Large intestine (tissue), 3 donors: ENCODE measurements at regions not wholly inside any gene's neighbourhood (a gene's known extent, or its start where the extent isn't known, plus 50 kb on each side); places are given as distances from the start of the nearest gene placed in this dataset.
"Not testable (repeated sequence)": the region's sequence is repeated elsewhere in the genome, so short reads cannot be mapped to it uniquely, and the experiment has no call there.

Experiments
- DNase-seq, 2 donors: peaks; one replicate each; pipeline versions ENCODE4 v3.0.0 to v3.0.0-alpha.2; 2013
- H3K27ac ChIP-seq: one replicate; pipeline ENCODE4 v1.5.1; 2013; ENCODE audit warnings: low read length
- H3K27me3 ChIP-seq: 2 replicates; pipeline ENCODE4 v1.6.1; 2013; ENCODE audit warnings: low read length; ENCODE audit not compliant: control insufficient read depth, insufficient read depth
- H3K36me3 ChIP-seq: 2 replicates; pipeline ENCODE4 v1.6.1; 2013; ENCODE audit warnings: low read length; ENCODE audit not compliant: control insufficient read depth, insufficient read depth
- H3K4me1 ChIP-seq: one replicate; pipeline ENCODE4 v1.6.1; 2013; ENCODE audit warnings: low read length; ENCODE audit not compliant: control insufficient read depth, insufficient read depth
- H3K4me3 ChIP-seq: one replicate; pipeline ENCODE4 v1.5.1; 2013; ENCODE audit warnings: low read length
- H3K9me3 ChIP-seq: one replicate; pipeline ENCODE4 v1.6.1; 2013; ENCODE audit warnings: mild to moderate bottlenecking, low read depth, low read length, moderate library complexity; ENCODE audit not compliant: control insufficient read depth
- WGBS: methylation state at CpG from one replicate; pipeline ENCODE4 v1.1.5; 2013; ENCODE audit warnings: low lambda C conversion rate; ENCODE audit not compliant: insufficient coverage; 5-methylcytosine and 5-hydroxymethylcytosine counted together

DNA sequence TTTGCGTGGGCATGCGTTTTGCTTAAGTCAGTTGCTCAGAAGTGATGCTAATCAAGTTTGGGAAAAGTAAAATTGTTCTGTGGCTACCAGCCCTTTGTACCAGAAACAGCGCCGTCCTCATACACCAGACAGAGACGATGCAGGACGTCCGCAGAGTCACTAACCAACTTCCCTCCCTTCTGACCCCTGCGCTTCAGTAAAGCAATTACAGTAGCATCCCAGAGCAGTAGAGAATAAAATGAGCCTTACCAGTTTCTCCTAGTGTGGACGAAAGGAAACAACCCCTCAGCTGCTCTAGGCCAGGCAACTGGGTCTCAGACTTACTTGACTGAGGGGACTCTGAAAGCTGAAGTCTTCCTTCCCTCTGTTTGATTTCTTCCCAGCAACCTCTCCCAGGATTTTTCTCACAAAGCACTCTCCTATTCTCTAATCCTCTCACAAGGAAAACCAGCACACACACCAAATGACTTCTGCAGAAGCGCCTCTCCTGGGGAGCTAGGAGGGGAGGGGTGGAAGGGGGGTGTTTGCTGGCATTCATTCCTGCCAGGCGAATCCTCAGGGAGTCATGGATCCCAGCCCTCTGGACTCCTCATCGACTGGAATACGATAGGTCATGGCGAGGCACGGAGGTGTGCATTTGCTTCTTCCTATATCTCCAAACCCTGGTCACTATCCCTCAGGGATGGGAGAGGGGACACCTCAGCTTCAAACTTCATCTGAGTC, 56.0 kb upstream of the MID1 start:
- 69% methylated on average over 2 of the region's 15 CpGs for WGBS
- no peaks in the 10 kb centered on the region for H3K36me3 ChIP-seq
- H3K27ac ChIP-seq: no peak overlapping the region
- DNase-seq: no peak
- no peaks in the 10 kb centered on the region for H3K27me3 ChIP-seq
- no peaks in the 10 kb centered on the region for H3K9me3 ChIP-seq
- no peak overlapping the region for H3K4me3 ChIP-seq
- H3K4me1 ChIP-seq: no peaks in the 10 kb centered on the region

DNA sequence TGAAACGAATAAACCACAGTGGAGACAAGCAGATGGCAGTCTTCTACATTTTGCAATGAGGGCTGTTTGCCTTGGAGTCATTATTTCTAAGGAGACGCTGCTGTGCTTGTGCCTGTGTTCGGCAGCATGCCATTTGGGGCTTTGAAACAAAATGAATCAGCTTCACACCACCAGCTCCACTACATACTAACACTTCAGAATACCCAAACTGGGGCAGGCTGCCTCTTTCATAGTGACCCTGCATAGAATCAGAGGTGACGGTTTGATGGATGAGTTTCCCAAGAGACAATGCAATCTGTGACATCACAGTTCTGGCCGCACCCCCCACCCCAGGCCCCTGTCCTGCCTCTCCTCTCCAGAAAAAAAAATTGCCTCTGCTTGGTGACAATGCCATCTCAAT, 57.1 kb upstream of the MID1 start:
- no peak for DNase-seq
- Histone ChIP-seq H3K36me3 (no peaks in the 10 kb centered on the region), H3K27me3 (no peaks in the 10 kb centered on the region), H3K4me1 (no peaks in the 10 kb centered on the region), H3K9me3 (no peaks in the 10 kb centered on the region), H3K27ac (no peak overlapping the region), H3K4me3 (no peak overlapping the region)
- WGBS: no CpG with 5 or more reads among the region's 5 CpGs

DNA sequence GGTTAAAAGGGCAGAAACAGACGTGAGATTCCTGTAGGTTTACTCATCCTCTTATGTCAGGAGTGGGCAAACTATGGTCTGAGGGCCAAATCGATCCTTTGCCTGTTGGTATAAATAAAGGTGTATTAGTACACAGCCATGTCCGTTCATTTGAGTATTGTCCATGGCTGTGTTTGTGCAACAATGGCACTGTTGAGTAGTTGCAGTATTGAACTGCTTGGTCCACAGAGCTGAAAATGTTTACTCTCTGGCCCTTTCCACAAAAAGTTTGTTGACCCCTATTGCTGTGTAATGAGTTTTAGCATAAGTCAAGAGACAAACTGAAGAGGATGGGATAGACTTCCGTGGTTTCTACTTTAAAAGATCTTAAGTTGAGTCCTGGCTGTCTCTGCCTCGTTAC, 59.0 kb upstream of the MID1 start:
- no peak for DNase-seq
- H3K4me3 ChIP-seq: no peak overlapping the region
- no peak overlapping the region for H3K27ac ChIP-seq
- no peaks in the 10 kb centered on the region for H3K27me3 ChIP-seq
- H3K36me3 ChIP-seq: no peaks in the 10 kb centered on the region
- WGBS: no CpG with 5 or more reads among the region's 5 CpGs
- H3K4me1 ChIP-seq: no peaks in the 10 kb centered on the region
- H3K9me3 ChIP-seq: no peaks in the 10 kb centered on the region

DNA sequence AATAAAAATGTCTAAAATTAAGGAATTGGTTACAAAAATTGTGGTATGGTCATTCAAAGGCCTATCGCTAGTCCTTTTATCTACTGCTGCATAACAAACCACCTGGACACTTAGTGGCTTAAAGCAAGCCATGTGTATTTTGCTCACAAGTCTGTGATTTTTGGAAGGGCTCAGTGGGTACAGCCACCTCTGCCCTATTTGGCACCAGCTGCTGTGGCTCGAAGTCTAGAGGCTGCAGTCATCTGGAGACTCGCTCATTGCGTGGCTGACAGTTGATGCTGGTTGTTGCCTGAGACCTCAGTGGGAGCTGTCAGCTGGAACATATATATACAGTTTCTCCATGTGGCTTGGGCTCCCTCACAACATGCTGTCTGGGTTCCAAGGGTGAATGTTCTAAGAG, 60.8 kb upstream of the MID1 start:
- Histone ChIP-seq H3K27ac (no peak overlapping the region), H3K4me3 (no peak overlapping the region), H3K27me3 (no peaks in the 10 kb centered on the region), H3K36me3 (no peaks in the 10 kb centered on the region), H3K4me1 (no peaks in the 10 kb centered on the region), H3K9me3 (no peaks in the 10 kb centered on the region)
- WGBS: no CpG with 5 or more reads among the region's 4 CpGs
- DNase-seq: no peak

DNA sequence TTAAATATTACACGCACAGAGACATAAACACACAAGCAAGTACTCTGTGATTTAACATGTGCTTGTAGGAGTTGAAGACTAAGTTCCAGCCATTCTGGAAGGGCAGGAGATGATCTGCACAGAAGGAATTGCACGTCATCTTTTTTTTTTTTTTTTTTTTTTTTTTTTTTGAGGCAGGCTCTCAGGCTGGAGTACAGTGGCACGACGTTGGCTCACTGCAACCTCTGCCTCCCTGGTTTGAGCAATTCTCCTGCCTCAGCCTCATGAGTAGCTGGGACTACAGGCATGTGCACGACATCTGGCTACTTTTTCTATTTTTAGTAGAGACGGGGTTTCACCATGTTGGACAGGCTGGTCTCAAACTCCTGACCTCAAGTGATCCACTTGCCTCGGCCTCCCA, 63.2 kb upstream of the MID1 start:
- not testable (repeated sequence) for H3K27me3 ChIP-seq, H3K27ac ChIP-seq, H3K36me3 ChIP-seq, H3K4me3 ChIP-seq, H3K9me3 ChIP-seq, DNase-seq, H3K4me1 ChIP-seq
- no CpG with 5 or more reads among the region's 7 CpGs for WGBS

DNA sequence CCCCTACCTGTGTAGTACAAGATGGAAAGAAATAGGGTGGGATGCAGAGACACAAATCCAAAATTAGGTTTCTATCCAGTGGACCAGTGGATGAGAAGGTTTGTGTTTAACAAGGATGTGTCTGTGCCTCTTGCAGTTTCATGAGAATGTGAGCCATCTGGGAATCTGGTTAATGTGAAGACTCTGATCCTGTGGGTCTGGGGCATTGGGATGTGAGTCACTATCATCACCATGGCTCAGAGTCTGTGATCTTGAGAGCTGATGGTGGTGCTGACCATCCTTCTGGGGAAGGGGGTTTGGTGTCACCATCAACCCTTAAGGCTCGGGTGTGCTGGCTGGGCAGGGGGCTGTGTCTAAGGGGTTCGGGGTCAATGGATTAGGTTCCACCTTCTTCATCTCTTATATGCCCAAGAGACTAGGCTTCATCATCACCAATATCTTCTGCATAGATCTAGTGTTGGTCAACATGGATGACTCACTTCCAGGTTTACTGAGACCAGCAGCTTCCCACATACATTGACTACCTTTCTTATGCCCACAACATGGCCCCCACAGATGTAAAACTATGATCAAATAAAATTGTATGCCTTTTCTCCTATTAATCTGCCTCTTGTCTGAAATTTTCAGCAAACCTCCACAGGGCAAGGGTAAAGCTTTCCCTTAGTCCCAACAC, 65.7 kb upstream of the MID1 start:
- DNase-seq: no peak
- H3K9me3 ChIP-seq: no peaks in the 10 kb centered on the region
- WGBS: no CpG with 5 or more reads among the region's 2 CpGs

DNA sequence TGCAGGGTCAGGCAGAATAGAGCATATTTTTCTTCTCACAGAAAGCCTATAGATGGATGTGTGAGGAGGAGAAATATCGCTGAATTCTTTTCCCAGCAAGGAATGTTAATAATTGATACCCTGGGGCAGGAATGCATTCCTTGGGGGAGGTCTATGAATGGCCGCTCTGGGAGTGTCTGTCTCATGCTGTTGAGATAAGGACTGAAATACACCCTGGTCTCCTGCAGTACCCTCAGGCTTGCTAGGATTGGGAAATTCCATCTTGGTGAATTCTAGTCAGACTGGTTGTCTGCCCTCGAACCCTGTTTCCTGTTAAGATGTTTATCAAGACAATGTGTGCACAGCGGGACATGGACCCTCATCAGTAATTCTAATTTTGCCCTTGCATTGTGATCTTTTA, 71.4 kb upstream of the MID1 start:
- H3K4me1 ChIP-seq, H3K4me3 ChIP-seq, H3K36me3 ChIP-seq, H3K27me3 ChIP-seq, H3K9me3 ChIP-seq, DNase-seq, H3K27ac ChIP-seq: not testable (repeated sequence)
- no CpG with 5 or more reads among the region's 4 CpGs for WGBS

More for the DNA sequence above, 65.7 kb upstream of the MID1 start:
- Histone ChIP-seq H3K27me3 (no peaks in the 10 kb centered on the region), H3K4me3 (no peak overlapping the region), H3K27ac (no peak overlapping the region), H3K4me1 (no peaks in the 10 kb centered on the region), H3K36me3 (no peaks in the 10 kb centered on the region)

DNA sequence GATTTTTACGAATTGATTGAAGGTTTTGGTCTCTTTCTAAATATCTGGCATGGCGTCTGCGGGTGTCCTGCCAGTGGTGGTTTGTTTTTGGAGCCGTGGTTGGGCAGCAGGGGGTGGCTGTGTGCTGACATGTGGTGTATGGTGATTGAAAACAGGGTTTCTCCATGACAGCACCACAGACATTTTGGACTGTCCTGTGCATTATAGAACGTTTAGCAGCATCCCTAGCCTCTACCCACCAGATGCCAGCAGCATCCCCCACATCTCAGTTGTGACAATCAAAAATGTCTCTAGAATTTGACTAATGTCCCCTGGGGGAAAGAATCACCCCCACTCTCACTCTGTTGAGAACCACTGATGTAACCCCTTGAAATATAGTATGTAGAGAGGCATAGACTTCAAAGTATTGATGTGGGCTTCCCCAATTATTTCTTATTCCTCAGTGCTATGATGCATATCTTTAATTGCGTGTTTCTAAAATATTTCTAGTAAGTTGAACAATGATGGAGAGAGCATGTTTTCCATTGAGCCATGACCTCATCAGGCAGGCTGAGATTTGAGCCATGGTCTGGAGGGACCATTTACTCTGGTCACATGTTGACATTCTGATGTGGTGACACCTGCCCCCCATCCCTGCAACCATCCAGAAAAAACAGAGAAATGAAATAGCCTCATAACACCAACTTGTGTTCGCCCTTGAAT, 77.4 kb upstream of the MID1 start:
- no peak for DNase-seq
- no CpG with 5 or more reads among the region's 7 CpGs for WGBS

DNA sequence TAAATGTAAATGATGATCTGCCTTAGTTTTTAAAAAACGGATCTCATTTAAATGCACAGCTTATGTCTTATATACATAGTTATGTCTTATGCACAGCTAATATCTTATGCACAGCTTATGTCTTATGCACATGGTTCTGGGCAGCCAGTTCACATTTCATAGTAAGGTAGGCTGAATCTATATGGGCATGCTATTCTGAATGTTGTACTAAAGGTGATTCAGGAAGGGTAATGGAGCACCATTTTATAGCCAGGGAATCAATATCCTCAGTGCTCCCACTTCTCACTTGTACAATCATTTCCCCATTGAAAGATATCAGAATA, 77.9 kb upstream of the MID1 start:
- H3K4me3 ChIP-seq: no peak overlapping the region
- WGBS: no CpG with 5 or more reads among the region's 1 CpG
- H3K4me1 ChIP-seq: no peaks in the 10 kb centered on the region
- no peaks in the 10 kb centered on the region for H3K36me3 ChIP-seq
- no peaks in the 10 kb centered on the region for H3K27me3 ChIP-seq
- H3K27ac ChIP-seq: no peak overlapping the region
- no peak for DNase-seq
- no peaks in the 10 kb centered on the region for H3K9me3 ChIP-seq

More for the DNA sequence above, 77.4 kb upstream of the MID1 start:
- Histone ChIP-seq H3K27ac (no peak overlapping the region), H3K4me3 (no peak overlapping the region), H3K36me3 (no peaks in the 10 kb centered on the region), H3K4me1 (no peaks in the 10 kb centered on the region), H3K27me3 (no peaks in the 10 kb centered on the region), H3K9me3 (no peaks in the 10 kb centered on the region)

DNA sequence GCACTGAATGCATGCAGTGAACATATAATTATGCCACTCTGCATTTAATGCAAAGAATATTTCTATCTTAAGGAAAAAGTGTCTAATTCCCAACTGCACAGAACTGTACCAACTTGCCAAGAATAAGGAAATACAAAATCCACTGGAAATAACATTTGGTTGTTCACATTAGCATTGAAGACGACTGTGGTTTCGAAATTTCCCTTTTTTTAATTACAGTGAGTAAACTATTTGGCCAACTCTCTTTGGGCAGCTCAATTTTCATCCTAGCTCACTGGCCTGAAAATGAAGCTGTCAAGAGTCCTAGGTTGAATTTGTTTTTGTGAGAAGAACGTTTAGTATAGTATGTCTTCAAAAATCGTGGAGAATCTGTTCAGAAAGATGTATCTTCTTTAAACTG, 81.6 kb upstream of the MID1 start:
- Histone ChIP-seq H3K27ac (no peak overlapping the region), H3K9me3 (no peaks in the 10 kb centered on the region), H3K4me3 (no peak overlapping the region), H3K4me1 (no peaks in the 10 kb centered on the region), H3K27me3 (no peaks in the 10 kb centered on the region), H3K36me3 (no peaks in the 10 kb centered on the region)
- no peak for DNase-seq
- no CpG with 5 or more reads among the region's 4 CpGs for WGBS
